ENCODE measurements at regions not wholly inside any gene's neighbourhood (a gene's known extent, or its start where the extent isn't known, plus 50 kb on each side); places are given as distances from the start of the nearest gene placed in this dataset.

DNA sequence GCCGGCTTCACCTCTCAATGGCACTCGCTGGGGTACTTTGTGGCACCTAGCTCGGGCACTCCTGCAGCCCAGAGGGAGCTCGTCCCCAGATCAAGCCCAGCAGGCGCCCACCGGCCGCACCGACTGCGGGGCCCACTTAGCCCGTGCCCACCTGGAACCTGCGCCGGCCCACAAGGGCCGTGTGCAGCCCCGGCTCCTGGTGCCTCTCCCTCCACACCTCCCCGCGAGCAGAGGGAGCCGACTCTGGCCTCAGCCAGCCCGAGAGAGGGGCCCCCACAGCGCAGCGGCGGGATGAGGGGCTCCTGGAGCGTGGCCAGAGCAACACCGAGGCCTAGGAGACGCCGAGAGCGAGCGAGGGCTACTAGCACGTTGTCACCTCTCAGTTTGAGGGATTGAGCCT, 82.1 kb upstream of the SHISA3 start:
- Mint-ChIP-seq H3K27me3 (peaks cover 8% of the 10 kb centered on the region), H3K4me1 (ENCODE audit: low read depth) (peaks cover 20% of the 10 kb centered on the region), H3K4me3 (ENCODE audit: low read depth) (no peak overlapping the region), H3K27ac (no peak overlapping the region), H3K9me3 (ENCODE audit: low read depth) (peaks cover 21% of the 10 kb centered on the region), H3K36me3 (ENCODE audit: insufficient read depth) (peaks cover 6% of the 10 kb centered on the region)
- TF ChIP-seq, protein P1, sequence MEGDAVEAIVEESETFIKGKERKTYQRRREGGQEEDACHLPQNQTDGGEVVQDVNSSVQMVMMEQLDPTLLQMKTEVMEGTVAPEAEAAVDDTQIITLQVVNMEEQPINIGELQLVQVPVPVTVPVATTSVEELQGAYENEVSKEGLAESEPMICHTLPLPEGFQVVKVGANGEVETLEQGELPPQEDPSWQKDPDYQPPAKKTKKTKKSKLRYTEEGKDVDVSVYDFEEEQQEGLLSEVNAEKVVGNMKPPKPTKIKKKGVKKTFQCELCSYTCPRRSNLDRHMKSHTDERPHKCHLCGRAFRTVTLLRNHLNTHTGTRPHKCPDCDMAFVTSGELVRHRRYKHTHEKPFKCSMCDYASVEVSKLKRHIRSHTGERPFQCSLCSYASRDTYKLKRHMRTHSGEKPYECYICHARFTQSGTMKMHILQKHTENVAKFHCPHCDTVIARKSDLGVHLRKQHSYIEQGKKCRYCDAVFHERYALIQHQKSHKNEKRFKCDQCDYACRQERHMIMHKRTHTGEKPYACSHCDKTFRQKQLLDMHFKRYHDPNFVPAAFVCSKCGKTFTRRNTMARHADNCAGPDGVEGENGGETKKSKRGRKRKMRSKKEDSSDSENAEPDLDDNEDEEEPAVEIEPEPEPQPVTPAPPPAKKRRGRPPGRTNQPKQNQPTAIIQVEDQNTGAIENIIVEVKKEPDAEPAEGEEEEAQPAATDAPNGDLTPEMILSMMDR (IDR thresholded peaks at IDR 0.05; ENCODE audit: unreplicated experiment): no peak
- DNase-seq (ENCODE audit: low spot score, unreplicated experiment): no peak

DNA sequence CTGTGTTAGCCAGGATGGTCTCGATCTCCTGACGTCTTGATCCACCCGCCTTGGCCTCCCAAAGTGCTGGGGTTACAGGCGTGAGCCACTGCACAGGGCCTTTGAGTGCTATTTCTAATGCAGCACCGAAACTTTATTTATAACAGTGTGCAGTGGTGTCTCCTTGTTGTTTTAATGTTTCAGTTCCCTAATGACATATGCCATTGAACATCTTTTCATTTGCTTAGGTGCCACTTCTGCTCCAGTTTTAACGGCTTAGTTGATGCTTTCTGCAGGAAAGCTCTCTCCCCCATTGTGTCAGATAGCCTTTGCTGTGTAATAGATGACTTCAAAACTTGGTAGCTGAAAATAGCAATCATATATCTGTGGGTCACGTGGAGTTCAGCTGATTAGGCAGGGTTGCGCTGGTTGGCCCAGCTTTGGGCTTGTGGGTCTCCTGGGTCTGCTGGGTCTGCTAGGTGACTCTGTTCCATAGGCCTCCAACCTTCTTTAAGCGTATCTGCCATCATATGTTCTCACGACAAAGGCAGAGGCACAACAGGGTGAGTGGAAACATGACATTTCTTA, 76.4 kb upstream of the SHISA3 start:
- peaks cover 5% of the 10 kb centered on the region for H3K4me1 Mint-ChIP-seq (ENCODE audit: low read depth)
- H3K36me3 Mint-ChIP-seq (ENCODE audit: insufficient read depth): no peaks in the 10 kb centered on the region
- H3K9me3 Mint-ChIP-seq (ENCODE audit: low read depth): peaks cover 10% of the 10 kb centered on the region
- H3K27me3 Mint-ChIP-seq: peaks cover 7% of the 10 kb centered on the region
- no peak overlapping the region for H3K27ac Mint-ChIP-seq
- TF ChIP-seq, protein P1 (IDR thresholded peaks at IDR 0.05; ENCODE audit: unreplicated experiment): no peak
- no peak overlapping the region for H3K4me3 Mint-ChIP-seq (ENCODE audit: low read depth)
- DNase-seq (ENCODE audit: low spot score, unreplicated experiment): no peak

DNA sequence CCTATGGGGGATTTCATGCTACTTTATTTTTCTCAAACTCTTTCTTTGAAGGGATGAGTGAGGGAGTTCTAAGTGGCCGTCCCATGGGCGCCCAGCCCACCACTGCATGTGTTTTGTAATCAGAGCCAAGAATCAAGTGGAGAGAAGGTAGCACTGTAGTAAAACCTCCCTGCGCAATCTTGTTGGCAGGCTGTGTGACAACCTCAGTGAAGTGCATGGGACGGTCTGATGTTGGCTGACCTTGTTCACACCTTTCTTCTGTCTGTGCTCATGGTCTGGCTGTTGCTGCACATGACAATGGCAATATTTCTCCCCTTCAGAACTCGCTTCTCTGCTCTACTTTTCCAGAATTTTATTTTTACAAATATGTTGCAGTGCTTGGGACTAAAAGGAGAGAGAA, 71.2 kb upstream of the SHISA3 start:
- TF ChIP-seq, protein P1 (IDR thresholded peaks at IDR 0.05; ENCODE audit: unreplicated experiment): no peak
- Mint-ChIP-seq H3K4me3 (ENCODE audit: low read depth) (no peak overlapping the region), H3K4me1 (ENCODE audit: low read depth) (peaks cover 3% of the 10 kb centered on the region), H3K9me3 (ENCODE audit: low read depth) (peaks cover 3% of the 10 kb centered on the region), H3K36me3 (ENCODE audit: insufficient read depth) (no peaks in the 10 kb centered on the region), H3K27me3 (peaks cover 4% of the 10 kb centered on the region), H3K27ac (no peak overlapping the region)
- DNase-seq (ENCODE audit: low spot score, unreplicated experiment): no peak

DNA sequence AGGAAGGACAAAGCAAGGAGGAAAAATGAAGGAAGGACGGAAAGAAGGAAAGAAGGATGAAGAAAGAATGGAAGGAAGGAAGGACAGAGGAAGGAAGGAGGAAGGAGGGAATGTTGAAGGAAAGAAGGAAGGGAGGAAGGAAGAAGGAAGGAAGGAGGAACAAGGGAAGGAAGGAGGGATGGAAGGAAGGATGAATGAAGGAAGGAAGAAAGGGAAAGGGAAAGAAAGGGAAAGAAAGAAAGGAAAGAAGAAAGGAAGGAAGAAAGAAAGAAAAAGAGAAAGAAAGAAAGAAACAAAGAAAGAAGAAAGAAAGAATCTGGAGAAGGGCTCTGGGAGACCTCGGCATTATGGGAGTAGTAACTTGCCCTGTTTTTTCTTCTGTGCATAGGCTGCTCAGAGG, 70.8 kb upstream of the SHISA3 start:
- no peak for DNase-seq (ENCODE audit: low spot score, unreplicated experiment)
- no peaks in the 10 kb centered on the region for H3K36me3 Mint-ChIP-seq (ENCODE audit: insufficient read depth)
- H3K4me3 Mint-ChIP-seq (ENCODE audit: low read depth): no peak overlapping the region
- peaks cover 3% of the 10 kb centered on the region for H3K4me1 Mint-ChIP-seq (ENCODE audit: low read depth)
- TF ChIP-seq, protein P1 (IDR thresholded peaks at IDR 0.05; ENCODE audit: unreplicated experiment): no peak
- peaks cover 4% of the 10 kb centered on the region for H3K27me3 Mint-ChIP-seq
- no peak overlapping the region for H3K27ac Mint-ChIP-seq
- H3K9me3 Mint-ChIP-seq (ENCODE audit: low read depth): no peaks in the 10 kb centered on the region

DNA sequence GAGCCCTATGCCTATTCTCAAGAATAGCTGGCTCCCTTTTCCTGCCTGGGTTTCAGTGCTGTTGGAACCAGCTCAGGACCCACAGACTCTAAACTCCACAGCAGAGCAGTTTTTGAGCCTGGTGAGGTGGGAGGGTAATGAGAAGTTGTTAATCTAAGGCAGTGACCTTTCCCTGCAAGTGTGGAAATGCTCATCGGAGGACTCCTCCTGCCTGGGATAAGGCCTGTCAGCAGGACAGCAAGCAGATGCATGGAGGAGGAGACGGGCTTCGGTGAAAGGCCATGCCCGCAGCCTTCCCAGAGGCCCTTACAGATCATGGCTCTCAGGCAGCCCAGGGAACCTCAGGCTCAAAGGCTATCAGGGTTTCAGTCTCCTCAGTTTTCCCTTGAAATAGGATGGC, 70.0 kb upstream of the SHISA3 start:
- Mint-ChIP-seq H3K27me3 (peaks cover 4% of the 10 kb centered on the region), H3K9me3 (ENCODE audit: low read depth) (no peaks in the 10 kb centered on the region), H3K4me3 (ENCODE audit: low read depth) (no peak overlapping the region), H3K36me3 (ENCODE audit: insufficient read depth) (no peaks in the 10 kb centered on the region), H3K27ac (no peak overlapping the region), H3K4me1 (ENCODE audit: low read depth) (peaks cover 3% of the 10 kb centered on the region)
- no peak for DNase-seq (ENCODE audit: low spot score, unreplicated experiment)
- TF ChIP-seq, protein P1 (IDR thresholded peaks at IDR 0.05; ENCODE audit: unreplicated experiment): no peak

All from progenitor cell of endocrine pancreas (in vitro differentiated cells).